Stimulated activated CD4-positive, alpha-beta T cell treated with anti-CD3 and anti-CD28 coated beads, Interleukin-15, amount 100 ng/mL, for 48 hours (primary cell): ENCODE measurements at regions not wholly inside any gene's neighbourhood (a gene's known extent, or its start where the extent isn't known, plus 50 kb on each side); places are given as distances from the start of the nearest gene placed in this dataset.
"Not testable (repeated sequence)": the region's sequence is repeated elsewhere in the genome, so short reads cannot be mapped to it uniquely, and the experiment has no call there.

ENCODE experiments used
- DNase-seq, 2 donors: peaks; one replicate each; pipeline ENCODE4 v3.0.0-alpha.2; 2020; ENCODE audit warnings: low read depth in 2 of 2

GRCh38 chr16:31581065-31581464 is 53.4 kb downstream of the AHSP start:
- DNase-seq = not testable (repeated sequence)

- DNase-seq = not testable (repeated sequence)
Observed at GRCh38 chr16:31601737-31602384, 74.2 kb downstream of the AHSP start.

GRCh38 chr16:31618130-31618529 is 90.4 kb downstream of the AHSP start:
- DNase-seq = no peak

GRCh38 chr16:31636433-31636832 is 108.7 kb downstream of the AHSP start:
- DNase-seq = no peak

- no peak for DNase-seq
Observed at GRCh38 chr16:31641279-31641678, 113.6 kb downstream of the AHSP start.

- not testable (repeated sequence) for DNase-seq
Observed at GRCh38 chr16:31655674-31656073, 128.0 kb downstream of the AHSP start.

GRCh38 chr16:31664683-31665482 is 137.2 kb downstream of the AHSP start:
- no peak for DNase-seq

- DNase-seq = no peak
Observed at GRCh38 chr16:31674686-31675085, 147.0 kb downstream of the AHSP start.

- DNase-seq = no peak
Observed at GRCh38 chr16:31676731-31677130, 149.0 kb downstream of the AHSP start.

GRCh38 chr16:31678649-31679325 is 151.1 kb downstream of the AHSP start:
- DNase-seq = no peak

- not testable (repeated sequence) for DNase-seq
Observed at GRCh38 chr16:31689331-31689730, 161.6 kb downstream of the AHSP start.

GRCh38 chr16:31692338-31692737 is 164.6 kb downstream of the AHSP start:
- DNase-seq = not testable (repeated sequence)

- no peak for DNase-seq
Observed at GRCh38 chr16:31693733-31694132, 166.0 kb downstream of the AHSP start.

- no peak for DNase-seq
Observed at GRCh38 chr16:31694461-31694860, 166.8 kb downstream of the AHSP start.

GRCh38 chr16:31695667-31696066 is 168.0 kb downstream of the AHSP start:
- DNase-seq = peak in 1 of 2 donors; percentile 15

GRCh38 chr16:31696968-31697743 is 169.5 kb downstream of the AHSP start:
- no peak for DNase-seq

GRCh38 chr16:31697744-31698125 is 170.0 kb downstream of the AHSP start:
- no peak for DNase-seq

GRCh38 chr16:31698901-31699300 is 171.2 kb downstream of the AHSP start:
- DNase-seq = no peak

- no peak for DNase-seq
Observed at GRCh38 chr16:31699601-31700000, 171.9 kb downstream of the AHSP start.

GRCh38 chr16:31700200-31700529 is 172.5 kb downstream of the AHSP start:
- peak in 1 of 2 donors; percentile 76 for DNase-seq

GRCh38 chr16:31700530-31701388 is 172.8 kb upstream of the ZNF267 start:
- DNase-seq = peak in 1 of 2 donors; percentile 84
